Bronchial epithelial cell (primary cell): ENCODE measurements at regions not wholly inside any gene's neighbourhood (a gene's known extent, or its start where the extent isn't known, plus 50 kb on each side); places are given as distances from the start of the nearest gene placed in this dataset.

Experiments
- DNase-seq: peaks from one replicate; pipeline ENCODE4 v3.0.0-alpha.2; 2010; ENCODE audit warnings: low read depth
- FAIRE-seq: peaks from 2 replicates; lab custom pipeline; 2011; peaks lifted over from hg19 to GRCh38; lab: Jason Lieb, UNC
- H3K27me3 ChIP-seq: 2 replicates; pipeline ENCODE4 v1.5.1; 2011; ENCODE audit warnings: low read length; ENCODE audit not compliant: control insufficient read depth, insufficient read depth
- H3K36me3 ChIP-seq: 2 replicates; pipeline ENCODE4 v1.5.1; 2011; ENCODE audit warnings: low read length; ENCODE audit not compliant: control insufficient read depth, insufficient read depth
- H3K4me3 ChIP-seq: 2 replicates; pipeline ENCODE4 v1.5.1; 2011; ENCODE audit warnings: mild to moderate bottlenecking, low read depth, low read length, control low read depth
- TF ChIP-seq, protein P1 (sequence below): IDR thresholded peaks from 2 replicates; pipeline ENCODE4 v1.5.1; 2011; ENCODE audit warnings: mild to moderate bottlenecking, moderate library complexity, low read length, control low read depth, inconsistent platforms; ENCODE audit not compliant: insufficient read depth, severe bottlenecking

DNA sequence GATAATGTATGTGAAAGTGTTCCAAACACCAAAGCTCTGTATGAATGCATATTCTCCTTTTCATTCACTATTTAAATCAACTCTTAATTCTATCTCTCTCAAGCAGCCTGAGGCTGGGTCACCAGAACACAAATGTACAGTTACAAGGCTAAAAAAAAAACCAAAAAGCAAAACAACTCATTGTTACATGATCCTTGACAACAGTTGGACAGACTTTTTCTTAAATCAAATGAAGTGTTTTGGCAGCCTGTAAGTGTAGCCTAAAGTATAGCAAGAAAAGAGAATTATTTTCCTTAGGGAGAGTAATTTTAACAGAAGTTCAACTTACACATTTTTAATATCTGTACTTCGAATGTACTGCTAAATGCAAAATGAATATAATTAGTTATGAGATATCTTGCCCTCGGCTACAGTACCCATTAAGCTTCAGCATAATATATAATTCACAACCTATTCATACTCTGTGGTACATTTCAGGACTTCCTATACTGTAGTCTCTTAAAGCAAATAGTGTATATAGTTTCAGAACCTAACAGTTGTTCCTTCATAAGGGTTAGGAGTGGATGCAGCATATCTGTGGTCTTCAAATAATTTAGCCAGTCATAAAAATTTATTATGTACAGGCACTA is 214.0 kb upstream of the BTG1 start:
- TF ChIP-seq, protein P1, sequence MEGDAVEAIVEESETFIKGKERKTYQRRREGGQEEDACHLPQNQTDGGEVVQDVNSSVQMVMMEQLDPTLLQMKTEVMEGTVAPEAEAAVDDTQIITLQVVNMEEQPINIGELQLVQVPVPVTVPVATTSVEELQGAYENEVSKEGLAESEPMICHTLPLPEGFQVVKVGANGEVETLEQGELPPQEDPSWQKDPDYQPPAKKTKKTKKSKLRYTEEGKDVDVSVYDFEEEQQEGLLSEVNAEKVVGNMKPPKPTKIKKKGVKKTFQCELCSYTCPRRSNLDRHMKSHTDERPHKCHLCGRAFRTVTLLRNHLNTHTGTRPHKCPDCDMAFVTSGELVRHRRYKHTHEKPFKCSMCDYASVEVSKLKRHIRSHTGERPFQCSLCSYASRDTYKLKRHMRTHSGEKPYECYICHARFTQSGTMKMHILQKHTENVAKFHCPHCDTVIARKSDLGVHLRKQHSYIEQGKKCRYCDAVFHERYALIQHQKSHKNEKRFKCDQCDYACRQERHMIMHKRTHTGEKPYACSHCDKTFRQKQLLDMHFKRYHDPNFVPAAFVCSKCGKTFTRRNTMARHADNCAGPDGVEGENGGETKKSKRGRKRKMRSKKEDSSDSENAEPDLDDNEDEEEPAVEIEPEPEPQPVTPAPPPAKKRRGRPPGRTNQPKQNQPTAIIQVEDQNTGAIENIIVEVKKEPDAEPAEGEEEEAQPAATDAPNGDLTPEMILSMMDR = no peak
- DNase-seq (no peak), FAIRE-seq (no peak)
- H3K27me3 ChIP-seq = no peaks in the 10 kb centered on the region
- H3K4me3 ChIP-seq = no peak overlapping the region
- no peaks in the 10 kb centered on the region for H3K36me3 ChIP-seq

GRCh38 chr12:92357584-92358261 is 212.1 kb upstream of the BTG1 start:
- no peak for DNase-seq
- Histone ChIP-seq H3K27me3 (no peaks in the 10 kb centered on the region), H3K36me3 (no peaks in the 10 kb centered on the region), H3K4me3 (no peak overlapping the region)
- FAIRE-seq = no peak
- TF ChIP-seq, protein P1 = no peak

- Histone ChIP-seq H3K4me3 (no peak overlapping the region), H3K36me3 (no peaks in the 10 kb centered on the region), H3K27me3 (no peaks in the 10 kb centered on the region)
- DNase-seq (peak; percentile 55), FAIRE-seq (peak; percentile 73)
- TF ChIP-seq, protein P1 = no peak
These were observed 210.8 kb upstream of the BTG1 start for GRCh38 chr12:92356425-92356824.

DNA sequence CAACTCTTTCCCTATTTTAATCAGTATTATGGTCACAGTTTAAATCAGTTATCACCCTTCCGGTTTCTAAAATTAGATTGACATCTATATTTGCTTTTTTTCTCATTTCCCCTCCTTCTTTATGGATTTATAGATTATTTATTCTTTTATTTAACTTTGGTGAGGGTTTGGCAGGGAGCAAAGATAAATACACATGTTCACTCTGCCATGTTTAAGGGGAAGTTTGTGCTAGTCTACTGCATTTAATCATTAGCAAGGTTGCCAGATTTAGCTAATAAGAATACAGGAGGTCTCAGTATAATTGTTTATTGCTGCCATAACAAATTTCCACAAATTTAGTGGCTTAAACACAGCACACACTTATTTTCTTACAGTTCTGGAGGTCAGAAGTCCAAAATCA is 204.0 kb upstream of the BTG1 start:
- DNase-seq (no peak), FAIRE-seq (no peak)
- Histone ChIP-seq H3K4me3 (no peak overlapping the region), H3K36me3 (no peaks in the 10 kb centered on the region), H3K27me3 (no peaks in the 10 kb centered on the region)
- TF ChIP-seq, protein P1 = no peak

DNA sequence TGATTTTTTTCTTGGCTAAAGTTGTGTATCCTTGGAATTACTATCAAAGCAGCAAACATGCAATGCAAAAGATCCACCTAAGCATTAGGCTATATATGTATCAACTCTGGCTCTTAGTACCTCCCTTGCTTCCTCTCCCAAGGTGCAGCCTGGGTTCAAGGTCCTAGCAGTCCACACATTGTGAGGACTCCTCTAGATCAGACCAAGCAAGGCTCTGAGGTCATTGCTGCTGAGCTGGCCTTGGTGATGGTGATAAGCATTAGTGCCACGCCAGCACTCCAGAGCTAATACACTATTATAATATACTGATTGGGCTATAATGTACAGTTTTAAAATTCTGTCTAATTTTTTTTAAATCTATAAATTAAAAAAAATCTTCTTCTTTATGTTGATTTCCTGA is 196.9 kb upstream of the BTG1 start:
- TF ChIP-seq, protein P1 = no peak
- no peak for DNase-seq
- H3K4me3 ChIP-seq = no peak overlapping the region
- no peak for FAIRE-seq
- no peaks in the 10 kb centered on the region for H3K36me3 ChIP-seq
- H3K27me3 ChIP-seq = no peaks in the 10 kb centered on the region
